HCT116 (cell line): ENCODE measurements at regions not wholly inside any gene's neighbourhood (a gene's known extent, or its start where the extent isn't known, plus 50 kb on each side); places are given as distances from the start of the nearest gene placed in this dataset.

Source experiments
- ATAC-seq: fragments of 200-7000 bp; cut with Tn5 transposase; 2 replicates; pipeline ENCODE4 v1.9.1; 2020; ENCODE audit warnings: mild to moderate bottlenecking, moderate library complexity
- BruUV-seq: library from RNA; stranded (reverse); fragments of 400-500 nt; replicated peaks from 2 replicates; lab custom pipeline; 2021; lab: Mats Ljungman, UMichigan
- CTCF ChIA-PET: fragments of 300-600 bp; sonication (Branson Sonifier 250); formaldehyde crosslinking; loops from one replicate; lab custom pipeline; 2021; ENCODE audit warnings: antibody characterized with exemption; lab: Charles Lee
- POLR2A ChIA-PET: fragments of 300-600, 350-600 bp; sonication (Branson Sonifier 250); formaldehyde crosslinking; loops from one replicate; lab custom pipeline; 2021; ENCODE audit warnings: antibody characterized with exemption; lab: Charles Lee
- RAD21 ChIA-PET, 2 experiments: fragments of 300-600 bp; sonication (Branson Sonifier 250); formaldehyde crosslinking; loops; one replicate each; lab custom pipeline; 2023; ENCODE audit warnings: low total read pairs in 2 of 2; ENCODE audit not compliant: uncharacterized antibody in 2 of 2, unreplicated experiment in 2 of 2, low non-redundant PET in 1 of 2; lab: Charles Lee
- DNase-seq: peaks from one replicate; pipeline ENCODE4 v3.0.0-alpha.2; 2010; ENCODE audit warnings: low read depth, low spot score
- H2AFZ ChIP-seq: fragments of 200-600 bp; shearing (Covaris generic), sonication (generic); 2 replicates; pipeline ENCODE4 v1.6.1; 2017; ENCODE audit warnings: low read depth, mixed run types, mixed read lengths, antibody characterized with exemption, low read length; ENCODE audit not compliant: poor library complexity, severe bottlenecking
- H3K27ac ChIP-seq: 2 replicates; pipeline ENCODE4 v1.5.1; 2012; ENCODE audit warnings: low read depth, low read length
- H3K27me3 ChIP-seq: fragments of 200-600 bp; sonication (generic); 2 replicates; pipeline ENCODE4 v1.6.1; 2016; ENCODE audit warnings: mixed run types, low read length, mixed read lengths; ENCODE audit not compliant: insufficient read depth
- H3K36me3 ChIP-seq, 2 experiments: fragments of 200-500 bp in 1 of 2; fragments of 200-600 bp in 1 of 2; sonication (Bioruptor generic) in 1 of 2; sonication (generic) in 1 of 2; 2 replicates each; pipeline versions ENCODE4 v1.5.1 to v1.6.1; 2014 to 2016; ENCODE audit warnings: low read length in 2 of 2, inconsistent platforms in 1 of 2, mixed read lengths in 1 of 2, mixed run types in 1 of 2; ENCODE audit not compliant: insufficient read depth in 2 of 2, control insufficient read depth in 1 of 2
- H3K4me1 ChIP-seq, 2 experiments: fragments of 200-600 bp in 1 of 2; sonication (generic) in 1 of 2; 2 replicates each; pipeline versions ENCODE4 v1.5.1 to v1.6.1; 2012 to 2017; ENCODE audit warnings: low read length in 2 of 2, inconsistent platforms in 1 of 2, mild to moderate bottlenecking in 1 of 2, mixed read lengths in 1 of 2, mixed run types in 1 of 2, moderate library complexity in 1 of 2; ENCODE audit not compliant: insufficient read depth in 2 of 2, control insufficient read depth in 1 of 2
- H3K4me2 ChIP-seq: fragments of 200-600 bp; sonication (generic); 2 replicates; pipeline ENCODE4 v1.6.1; 2017; ENCODE audit warnings: mixed run types, low read length, mixed read lengths
- H3K4me3 ChIP-seq, 2 experiments: fragments of 200-600 bp in 1 of 2; sonication (generic) in 1 of 2; replicated peaks in 1 of 2; 2 replicates each; pipeline ENCODE4 v1.5.1; 2011 to 2016; ENCODE audit warnings: low read length in 2 of 2, control low read depth in 1 of 2, low read depth in 1 of 2, mild to moderate bottlenecking in 1 of 2, mixed read lengths in 1 of 2, mixed run types in 1 of 2
- H3K79me2 ChIP-seq: fragments of 200-600 bp; sonication (generic); 2 replicates; pipeline ENCODE4 v1.6.1; 2017; ENCODE audit warnings: mild to moderate bottlenecking, mixed run types, low read length, moderate library complexity, mixed read lengths; ENCODE audit not compliant: insufficient read depth
- H3K9ac ChIP-seq: fragments of 200-600 bp; sonication (generic); 2 replicates; pipeline ENCODE4 v1.6.1; 2016; ENCODE audit warnings: low read length, mixed read lengths
- H3K9me2 ChIP-seq: fragments of 200-600 bp; sonication (generic), shearing (Covaris generic); 2 replicates; pipeline ENCODE4 v1.6.1; 2017; ENCODE audit warnings: mixed run types, mild to moderate bottlenecking, moderate library complexity; ENCODE audit not compliant: insufficient read depth
- H3K9me3 ChIP-seq, 2 experiments: fragments of 200-500 bp in 1 of 2; fragments of 200-600 bp in 1 of 2; sonication (Bioruptor generic) in 1 of 2; sonication (generic) in 1 of 2; 2 replicates each; pipeline ENCODE4 v1.6.1; 2014 to 2017; ENCODE audit warnings: low read length in 2 of 2, mixed read lengths in 2 of 2, inconsistent platforms in 1 of 2, low read depth in 1 of 2, mild to moderate bottlenecking in 1 of 2, mixed run types in 1 of 2, moderate library complexity in 1 of 2; ENCODE audit not compliant: control insufficient read depth in 1 of 2, insufficient read depth in 1 of 2
- H4K20me1 ChIP-seq: fragments of 200-600 bp; sonication (generic), shearing (Covaris generic); 2 replicates; pipeline ENCODE4 v1.6.1; 2017; ENCODE audit warnings: mixed run types, mild to moderate bottlenecking, moderate library complexity; ENCODE audit not compliant: insufficient read depth
- ATF3 ChIP-seq: IDR thresholded peaks from 2 replicates; pipeline ENCODE4 v1.6.1; 2012
- CBX3 ChIP-seq: IDR thresholded peaks from 2 replicates; pipeline ENCODE4 v1.6.1; 2012; ENCODE audit warnings: low read depth
- EZH2 ChIP-seq: fragments of 200-600 bp; sonication (generic); IDR thresholded peaks from 2 replicates; pipeline ENCODE4 v1.6.1; 2017; ENCODE audit warnings: antibody characterized with exemption, mixed run types
- EZH2phosphoT487 ChIP-seq: fragments of 200-600 bp; IDR thresholded peaks from 2 replicates; pipeline ENCODE4 v1.6.1; 2018; ENCODE audit warnings: antibody characterized with exemption, borderline replicate concordance
- JUND ChIP-seq: IDR thresholded peaks from 2 replicates; pipeline ENCODE4 v1.6.1; 2012
- MAX ChIP-seq: IDR thresholded peaks from 2 replicates; pipeline ENCODE4 v1.6.1; 2012
- SP1 ChIP-seq: IDR thresholded peaks from 2 replicates; pipeline ENCODE4 v1.6.1; 2012; ENCODE audit warnings: low read depth
- SRF ChIP-seq: IDR thresholded peaks from 2 replicates; pipeline ENCODE4 v1.6.1; 2012; ENCODE audit warnings: low read depth
- ZBTB33 ChIP-seq: IDR thresholded peaks from 2 replicates; pipeline ENCODE4 v1.6.1; 2011; ENCODE audit warnings: mild to moderate bottlenecking, low read length, moderate library complexity; ENCODE audit not compliant: insufficient replicate concordance; ENCODE audit errors: extremely low read depth
- ZFX ChIP-seq: fragments of 450-650 bp; IDR thresholded peaks from 2 replicates; pipeline ENCODE4 v1.6.1; 2017
- intact Hi-C: fragments of 100-400 bp; cut with micrococcal nuclease; formaldehyde crosslinking; loops from 2 replicates; pipeline ENCODE4 v1.10.0; 2022
- TF ChIP-seq, protein P1 (sequence below), 3 experiments: fragments of 200-600 bp in 1 of 3; sonication (generic) in 1 of 3; IDR thresholded peaks in 2 of 3; conservative IDR thresholded peaks in 1 of 3; 2 replicates each; pipeline ENCODE4 v1.5.1; 2012 to 2017; ENCODE audit warnings: low read depth in 2 of 3, low read length in 2 of 3, antibody characterized with exemption in 1 of 3, borderline replicate concordance in 1 of 3, control low read depth in 1 of 3, mild to moderate bottlenecking in 1 of 3, mixed read lengths in 1 of 3, mixed run types in 1 of 3, moderate library complexity in 1 of 3; ENCODE audit not compliant: insufficient read depth in 1 of 3

GRCh38 chr15:97162805-97163495, 797.6 kb upstream of the ARRDC4 start:
- DNase-seq = no peak
- no TSS peak for BruUV-seq
- Histone ChIP-seq H3K9me3 (peaks cover 3 to 5% of the 10 kb centered on the region in 2 experiments; a peak in 2 of 4 replicates), H3K79me2 (no peaks in the 10 kb centered on the region), H3K4me2 (no peak overlapping the region), H3K9ac (no peak overlapping the region), H3K36me3 (no peaks in the 10 kb centered on the region), H3K4me1 (no peaks in the 10 kb centered on the region), H4K20me1 (no peaks in the 10 kb centered on the region), H3K27me3 (no peaks in the 10 kb centered on the region), H3K27ac (no peak overlapping the region), H3K9me2 (no peaks in the 10 kb centered on the region), H2AFZ (no peak overlapping the region), H3K4me3 (no peak overlapping the region)
- ChIA-PET RAD21 (no interaction called here), POLR2A (no interaction called here), CTCF (no interaction called here)
- no peak for ATAC-seq
- TF ChIP-seq ZFX = no peak
- no peak for TF ChIP-seq ATF3
- TF ChIP-seq EZH2phosphoT487 = no peak
- TF ChIP-seq SP1 = no peak
- intact Hi-C loops = no loop called here

DNA sequence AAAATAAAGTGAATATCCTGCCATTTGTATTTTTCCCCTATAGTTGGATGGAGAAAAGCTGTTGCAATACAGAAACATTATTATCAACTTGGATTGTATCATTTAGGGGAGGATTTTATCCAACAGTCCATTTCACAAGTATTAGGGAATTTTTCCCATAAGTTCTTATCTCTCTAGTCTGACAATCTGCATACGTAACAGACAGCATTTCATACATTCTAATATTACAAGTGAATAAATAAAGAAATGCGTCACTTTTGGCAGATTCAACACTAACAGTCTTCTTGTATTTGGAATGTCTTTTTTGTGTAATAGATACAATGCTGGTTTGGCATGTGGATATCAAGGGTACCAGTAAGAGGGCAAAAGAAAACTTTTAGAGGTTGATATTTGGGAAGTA, 795.3 kb upstream of the ARRDC4 start:
- H3K4me1 ChIP-seq = no peaks in the 10 kb centered on the region
- TF ChIP-seq JUND (no peak), CBX3 (no peak), ZBTB33 (no peak), SP1 (no peak), MAX (no peak), EZH2 (no peak), SRF (no peak)
- TF ChIP-seq, protein P1, sequence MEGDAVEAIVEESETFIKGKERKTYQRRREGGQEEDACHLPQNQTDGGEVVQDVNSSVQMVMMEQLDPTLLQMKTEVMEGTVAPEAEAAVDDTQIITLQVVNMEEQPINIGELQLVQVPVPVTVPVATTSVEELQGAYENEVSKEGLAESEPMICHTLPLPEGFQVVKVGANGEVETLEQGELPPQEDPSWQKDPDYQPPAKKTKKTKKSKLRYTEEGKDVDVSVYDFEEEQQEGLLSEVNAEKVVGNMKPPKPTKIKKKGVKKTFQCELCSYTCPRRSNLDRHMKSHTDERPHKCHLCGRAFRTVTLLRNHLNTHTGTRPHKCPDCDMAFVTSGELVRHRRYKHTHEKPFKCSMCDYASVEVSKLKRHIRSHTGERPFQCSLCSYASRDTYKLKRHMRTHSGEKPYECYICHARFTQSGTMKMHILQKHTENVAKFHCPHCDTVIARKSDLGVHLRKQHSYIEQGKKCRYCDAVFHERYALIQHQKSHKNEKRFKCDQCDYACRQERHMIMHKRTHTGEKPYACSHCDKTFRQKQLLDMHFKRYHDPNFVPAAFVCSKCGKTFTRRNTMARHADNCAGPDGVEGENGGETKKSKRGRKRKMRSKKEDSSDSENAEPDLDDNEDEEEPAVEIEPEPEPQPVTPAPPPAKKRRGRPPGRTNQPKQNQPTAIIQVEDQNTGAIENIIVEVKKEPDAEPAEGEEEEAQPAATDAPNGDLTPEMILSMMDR (IDR thresholded peaks at IDR 0.05 in 2 of 3, conservative IDR thresholded peaks at IDR 0.05 in 1 of 3; ENCODE audit: borderline replicate concordance in 1 of 3, insufficient read depth in 1 of 3, low read depth in 2 of 3, low read length in 2 of 3) = no peak
- TF ChIP-seq, all 23 proteins: peak for 0
- H3K27me3 ChIP-seq = no peaks in the 10 kb centered on the region
- H4K20me1 ChIP-seq = no peaks in the 10 kb centered on the region
- H3K36me3 ChIP-seq = no peaks in the 10 kb centered on the region
- H3K9ac ChIP-seq = no peak overlapping the region
- intact Hi-C loops = no loop called here
- DNase-seq = no peak
- ATAC-seq = no peak
- peaks cover 7 to 8% of the 10 kb centered on the region in 2 experiments; a peak in 2 of 4 replicates for H3K9me3 ChIP-seq
- RAD21 ChIA-PET = no interaction called here
- no peak overlapping the region for H3K4me3 ChIP-seq
- H3K4me2 ChIP-seq = no peak overlapping the region
- no peaks in the 10 kb centered on the region for H3K79me2 ChIP-seq
- POLR2A ChIA-PET = no interaction called here
- no peak overlapping the region for H3K27ac ChIP-seq
- no peak overlapping the region for H2AFZ ChIP-seq
- H3K9me2 ChIP-seq = no peaks in the 10 kb centered on the region
- CTCF ChIA-PET = no interaction called here
- no TSS peak for BruUV-seq
